IPS-15b (cell line): ENCODE measurements at regions not wholly inside any gene's neighbourhood (a gene's known extent, or its start where the extent isn't known, plus 50 kb on each side); places are given as distances from the start of the nearest gene placed in this dataset.

ENCODE experiments used
- H3K27me3 ChIP-seq: one replicate; pipeline ENCODE4 v1.6.1; 2013; ENCODE audit warnings: low read length; ENCODE audit not compliant: control insufficient read depth, insufficient read depth
- H3K36me3 ChIP-seq: one replicate; pipeline ENCODE4 v1.6.1; 2013; ENCODE audit warnings: low read length; ENCODE audit not compliant: control insufficient read depth, insufficient read depth
- H3K4me1 ChIP-seq: one replicate; pipeline ENCODE4 v1.6.1; 2013; ENCODE audit warnings: mild to moderate bottlenecking, low read length; ENCODE audit not compliant: control insufficient read depth, insufficient read depth
- H3K4me3 ChIP-seq: one replicate; pipeline ENCODE4 v1.5.1; 2013; ENCODE audit warnings: low read depth, low read length
- H3K9ac ChIP-seq: one replicate; pipeline ENCODE4 v1.6.1; 2013; ENCODE audit warnings: low read depth, mild to moderate bottlenecking, low read length
- H3K9me3 ChIP-seq: one replicate; pipeline ENCODE4 v1.6.1; 2013; ENCODE audit warnings: mild to moderate bottlenecking, low read length; ENCODE audit not compliant: control insufficient read depth, insufficient read depth

DNA sequence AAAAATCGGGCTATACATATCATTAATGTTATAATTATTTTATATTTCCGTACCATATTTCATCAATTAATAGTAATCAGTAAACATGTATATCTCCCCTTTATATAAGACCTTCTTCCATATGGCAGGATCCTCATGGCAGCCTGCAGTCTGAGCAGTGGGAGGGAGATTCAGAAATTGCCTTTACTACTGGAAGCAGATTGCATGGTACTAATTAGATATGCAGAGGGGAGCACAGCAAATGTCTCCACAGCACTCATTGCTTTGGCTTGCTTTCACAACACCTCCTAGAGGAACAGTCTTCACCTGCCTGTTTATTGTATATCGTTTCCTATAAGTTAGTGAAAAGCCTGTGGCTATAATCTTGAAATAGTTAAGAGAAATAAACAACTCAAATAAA, 585.8 kb upstream of the GOT2 start:
- Histone ChIP-seq H3K27me3 (no peaks in the 10 kb centered on the region), H3K36me3 (no peaks in the 10 kb centered on the region), H3K9ac (no peak overlapping the region), H3K9me3 (no peaks in the 10 kb centered on the region), H3K4me1 (no peaks in the 10 kb centered on the region), H3K4me3 (no peak overlapping the region)

DNA sequence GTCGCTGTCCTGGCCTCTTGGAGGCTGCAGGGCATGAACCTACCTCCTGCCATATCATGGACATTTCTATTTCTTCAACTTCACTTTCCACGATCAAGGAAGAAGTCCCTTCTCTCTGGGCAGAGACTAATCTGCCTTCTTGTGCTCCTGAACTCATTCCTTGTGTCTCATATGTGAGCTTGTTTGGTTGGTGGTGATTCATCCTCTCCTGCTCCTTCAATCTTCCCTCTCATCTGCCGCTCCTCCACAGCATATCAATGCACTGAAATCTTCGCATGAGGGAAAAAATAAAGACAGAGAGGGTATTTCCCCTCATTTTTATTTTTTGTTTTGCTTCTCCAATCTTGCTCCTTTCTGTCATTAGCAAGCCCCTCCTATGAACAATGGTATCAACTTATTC, 571.7 kb upstream of the GOT2 start:
- H3K36me3 ChIP-seq, result no peaks in the 10 kb centered on the region
- no peak overlapping the region for H3K4me3 ChIP-seq
- H3K9ac ChIP-seq, result no peak overlapping the region
- peaks cover 2% of the 10 kb centered on the region for H3K27me3 ChIP-seq
- no peaks in the 10 kb centered on the region for H3K4me1 ChIP-seq
- H3K9me3 ChIP-seq, result no peaks in the 10 kb centered on the region

DNA sequence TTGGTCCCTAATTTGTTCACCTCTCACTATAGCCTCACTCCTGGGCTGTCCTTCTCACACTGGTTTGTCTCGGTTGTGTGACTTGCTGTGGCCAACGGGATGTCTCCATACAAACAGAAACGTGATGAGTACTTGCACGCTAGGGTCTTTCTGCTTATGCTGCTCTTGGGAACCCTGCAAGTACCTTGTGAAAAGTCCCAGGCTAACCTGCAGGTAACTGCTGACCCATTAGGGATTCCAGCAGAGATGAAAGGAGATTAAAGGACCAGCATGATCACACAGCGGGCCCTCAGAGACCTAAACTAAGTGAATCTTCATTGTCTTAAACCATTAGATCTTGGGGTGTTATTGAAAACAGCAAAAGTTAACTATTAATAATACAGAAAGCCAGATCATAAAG, 562.8 kb upstream of the GOT2 start:
- H3K9ac ChIP-seq, result no peak overlapping the region
- H3K27me3 ChIP-seq, result no peaks in the 10 kb centered on the region
- no peaks in the 10 kb centered on the region for H3K9me3 ChIP-seq
- H3K4me1 ChIP-seq, result no peaks in the 10 kb centered on the region
- no peak overlapping the region for H3K4me3 ChIP-seq
- no peaks in the 10 kb centered on the region for H3K36me3 ChIP-seq

DNA sequence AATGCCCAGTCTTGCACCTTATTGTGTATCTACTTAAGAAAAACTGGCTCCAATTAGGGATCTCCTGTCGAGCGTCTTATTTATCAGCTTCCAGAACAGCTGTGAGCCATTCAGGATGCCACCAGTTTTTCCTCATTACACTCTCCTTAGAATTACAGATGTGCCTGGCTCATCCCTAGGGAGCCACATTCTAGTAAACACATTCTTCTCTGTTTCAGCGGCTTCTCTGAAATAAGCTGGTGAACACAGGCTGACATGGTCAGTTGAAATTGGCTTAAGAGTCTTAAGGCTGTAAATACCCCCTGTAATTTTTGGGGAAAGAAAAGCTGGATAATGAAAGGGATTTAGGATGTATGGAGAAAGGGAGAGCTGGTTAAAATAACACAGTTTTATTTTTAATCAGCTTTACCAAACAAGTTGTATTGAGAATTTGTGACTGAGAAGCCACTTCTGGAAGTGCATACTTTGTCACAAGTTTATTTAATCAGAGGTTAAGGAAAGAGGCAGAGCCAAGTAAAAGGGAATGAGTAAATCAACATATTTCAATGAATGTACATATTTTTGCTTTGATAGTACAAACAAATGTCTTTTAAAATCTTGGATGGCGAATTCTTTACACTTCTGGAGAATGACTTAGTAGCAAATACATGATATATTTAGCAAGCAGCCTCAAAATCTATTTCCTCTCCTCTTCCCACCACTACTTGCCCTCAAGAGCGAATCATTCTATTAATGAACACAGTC, 562.0 kb upstream of the GOT2 start:
- H3K9ac ChIP-seq, result no peak overlapping the region
- H3K4me3 ChIP-seq, result no peak overlapping the region
- no peaks in the 10 kb centered on the region for H3K36me3 ChIP-seq
- no peaks in the 10 kb centered on the region for H3K9me3 ChIP-seq
- no peaks in the 10 kb centered on the region for H3K27me3 ChIP-seq
- H3K4me1 ChIP-seq, result no peaks in the 10 kb centered on the region

DNA sequence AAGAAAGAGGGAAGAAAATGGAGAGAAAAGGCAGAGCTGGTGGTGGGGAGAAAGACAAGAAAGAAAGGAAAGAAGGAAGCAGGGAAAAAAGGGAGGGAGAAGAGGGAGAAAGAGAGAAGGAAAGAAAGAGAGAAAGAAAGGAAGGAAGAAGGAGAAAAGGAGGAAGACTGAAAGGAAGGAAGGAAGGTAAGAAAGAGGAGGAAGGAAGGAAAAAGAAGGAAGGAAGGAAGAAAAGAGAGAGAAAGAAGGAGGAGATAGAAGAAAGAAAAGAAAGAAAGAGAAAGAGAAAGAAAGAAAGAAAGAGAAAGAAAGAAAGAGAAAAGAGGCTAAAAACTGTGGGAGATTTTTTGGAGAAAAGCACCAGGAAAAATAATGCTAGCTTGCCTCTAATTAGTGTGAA, 561.4 kb upstream of the GOT2 start:
- no peaks in the 10 kb centered on the region for H3K27me3 ChIP-seq
- H3K4me3 ChIP-seq, result no peak overlapping the region
- H3K9ac ChIP-seq, result no peak overlapping the region
- H3K4me1 ChIP-seq, result no peaks in the 10 kb centered on the region
- H3K36me3 ChIP-seq, result no peaks in the 10 kb centered on the region
- H3K9me3 ChIP-seq, result no peaks in the 10 kb centered on the region

DNA sequence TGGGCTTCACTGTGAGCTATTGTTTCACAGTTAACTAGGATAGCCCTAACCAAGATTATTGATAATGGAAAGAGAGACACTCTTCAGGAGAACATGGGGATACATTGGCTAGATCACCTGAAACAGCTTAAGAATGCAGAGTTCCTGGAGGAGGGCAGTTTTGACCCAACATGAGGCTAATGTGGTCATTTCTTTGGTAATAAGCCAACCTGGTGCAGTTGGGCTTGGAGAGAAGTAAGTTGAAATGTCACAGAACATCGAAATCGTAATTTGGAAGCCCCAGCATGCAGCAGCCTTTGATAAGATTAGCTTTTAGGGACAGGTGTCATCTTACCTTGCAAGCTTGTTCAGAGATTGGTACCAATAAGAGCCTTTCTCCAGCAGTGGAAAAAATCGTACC, 556.6 kb upstream of the GOT2 start:
- H3K9me3 ChIP-seq, result no peaks in the 10 kb centered on the region
- no peaks in the 10 kb centered on the region for H3K27me3 ChIP-seq
- H3K9ac ChIP-seq, result no peak overlapping the region
- no peaks in the 10 kb centered on the region for H3K4me1 ChIP-seq
- no peaks in the 10 kb centered on the region for H3K36me3 ChIP-seq
- H3K4me3 ChIP-seq, result no peak overlapping the region

DNA sequence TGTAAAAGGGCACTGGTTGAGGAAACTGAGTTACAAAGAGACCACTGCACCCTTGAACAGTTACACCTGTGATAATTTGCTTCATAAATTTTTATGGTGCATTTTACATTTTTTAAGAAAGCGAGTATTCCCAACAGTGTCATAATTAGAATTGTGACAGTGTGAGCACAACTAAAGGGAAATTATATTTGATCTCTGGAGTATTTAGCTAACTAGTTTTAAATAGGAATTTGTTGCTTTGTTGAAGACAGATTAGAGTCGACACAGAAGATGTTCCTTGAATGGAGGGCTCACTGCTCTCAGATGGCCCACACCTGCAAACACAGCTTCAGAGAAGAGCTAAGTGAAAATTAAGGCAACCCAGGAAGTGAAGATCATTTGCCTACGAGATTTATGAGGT, 555.0 kb upstream of the GOT2 start:
- H3K27me3 ChIP-seq, result no peaks in the 10 kb centered on the region
- H3K4me3 ChIP-seq, result no peak overlapping the region
- H3K36me3 ChIP-seq, result no peaks in the 10 kb centered on the region
- H3K9me3 ChIP-seq, result no peaks in the 10 kb centered on the region
- no peak overlapping the region for H3K9ac ChIP-seq
- no peaks in the 10 kb centered on the region for H3K4me1 ChIP-seq

DNA sequence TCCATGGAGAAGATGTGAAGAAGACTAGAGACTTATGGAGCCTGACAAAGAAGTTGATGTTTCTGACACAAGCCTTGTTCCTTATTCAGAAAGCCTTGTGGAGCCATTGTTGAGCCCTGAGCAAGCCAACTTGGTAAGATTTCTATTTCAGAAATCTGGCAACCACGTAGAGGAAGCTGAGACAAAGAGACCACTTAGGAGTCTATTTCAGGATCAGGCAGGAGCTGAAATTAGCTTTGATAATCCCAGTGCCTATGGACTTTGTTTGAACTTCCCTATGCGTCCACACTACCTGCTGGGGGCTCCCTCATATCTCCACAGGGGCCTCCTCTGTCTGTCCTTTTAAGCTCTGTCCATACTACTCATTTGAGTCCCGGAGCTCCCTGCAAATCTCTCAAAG, 540.0 kb upstream of the GOT2 start:
- no peaks in the 10 kb centered on the region for H3K36me3 ChIP-seq
- no peaks in the 10 kb centered on the region for H3K4me1 ChIP-seq

DNA sequence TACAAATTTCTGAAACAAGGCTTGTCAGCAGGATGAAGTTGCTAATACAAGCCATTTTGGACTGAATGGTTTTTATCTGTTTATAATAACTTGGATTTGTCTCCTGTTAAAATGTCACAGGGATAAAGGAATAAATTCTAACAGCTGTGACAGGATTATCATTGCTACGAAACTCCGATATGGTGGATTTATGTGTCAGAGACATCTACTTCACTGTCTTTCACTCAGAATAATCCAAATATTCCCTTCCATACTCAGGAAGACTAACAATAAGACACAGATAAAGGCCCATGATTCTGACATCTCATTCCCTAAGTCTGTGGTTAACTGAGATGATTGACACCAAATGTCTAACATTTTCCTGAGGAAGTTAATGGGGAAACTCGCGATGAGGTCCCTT, 529.8 kb upstream of the GOT2 start:
- Histone ChIP-seq H3K4me1 (no peaks in the 10 kb centered on the region), H3K36me3 (no peaks in the 10 kb centered on the region), H3K9me3 (no peaks in the 10 kb centered on the region), H3K4me3 (no peak overlapping the region), H3K27me3 (no peaks in the 10 kb centered on the region), H3K9ac (no peak overlapping the region)

More for the DNA sequence above, 540.0 kb upstream of the GOT2 start:
- H3K9ac ChIP-seq, result no peak overlapping the region
- no peaks in the 10 kb centered on the region for H3K27me3 ChIP-seq
- H3K4me3 ChIP-seq, result no peak overlapping the region
- no peaks in the 10 kb centered on the region for H3K9me3 ChIP-seq

DNA sequence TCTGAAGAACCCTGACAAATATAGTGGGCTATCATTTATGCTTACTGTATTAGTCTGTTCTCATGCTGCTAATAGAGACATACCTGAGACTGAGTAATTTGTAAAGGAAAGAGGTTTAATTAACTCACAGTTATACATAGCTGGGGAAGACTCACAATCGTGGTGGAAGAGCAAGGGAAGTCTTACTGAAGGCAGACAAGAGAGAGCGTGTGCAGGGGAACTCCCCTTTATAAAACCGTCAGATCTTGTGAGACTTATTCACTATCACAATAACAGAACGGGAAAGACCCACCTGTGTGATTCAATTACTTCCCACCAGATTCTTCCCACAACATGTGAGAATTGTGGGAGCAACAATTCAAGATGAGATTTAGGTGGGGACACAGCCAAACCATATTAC, 526.8 kb upstream of the GOT2 start:
- Histone ChIP-seq H3K4me1 (no peaks in the 10 kb centered on the region), H3K27me3 (no peaks in the 10 kb centered on the region), H3K36me3 (no peaks in the 10 kb centered on the region), H3K9me3 (no peaks in the 10 kb centered on the region), H3K4me3 (no peak overlapping the region), H3K9ac (no peak overlapping the region)

DNA sequence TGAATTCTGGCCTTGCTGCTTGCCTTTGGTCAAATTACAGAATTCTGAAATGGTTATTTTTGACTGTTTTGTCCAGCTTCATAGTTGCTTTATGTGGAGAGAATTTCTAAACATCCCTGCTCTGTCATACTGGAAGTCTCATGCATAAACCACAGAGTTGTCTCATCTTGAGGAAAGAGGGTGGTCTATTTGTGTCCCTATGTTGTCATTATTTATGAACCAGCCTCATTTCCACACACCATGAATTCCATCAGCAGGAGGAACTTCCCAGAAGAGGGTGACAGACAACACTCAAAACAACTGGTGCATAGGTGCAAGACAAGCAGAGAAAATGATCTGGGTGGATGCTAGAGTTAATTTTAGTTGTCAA, 525.8 kb upstream of the GOT2 start:
- H3K9ac ChIP-seq, result no peak overlapping the region

DNA sequence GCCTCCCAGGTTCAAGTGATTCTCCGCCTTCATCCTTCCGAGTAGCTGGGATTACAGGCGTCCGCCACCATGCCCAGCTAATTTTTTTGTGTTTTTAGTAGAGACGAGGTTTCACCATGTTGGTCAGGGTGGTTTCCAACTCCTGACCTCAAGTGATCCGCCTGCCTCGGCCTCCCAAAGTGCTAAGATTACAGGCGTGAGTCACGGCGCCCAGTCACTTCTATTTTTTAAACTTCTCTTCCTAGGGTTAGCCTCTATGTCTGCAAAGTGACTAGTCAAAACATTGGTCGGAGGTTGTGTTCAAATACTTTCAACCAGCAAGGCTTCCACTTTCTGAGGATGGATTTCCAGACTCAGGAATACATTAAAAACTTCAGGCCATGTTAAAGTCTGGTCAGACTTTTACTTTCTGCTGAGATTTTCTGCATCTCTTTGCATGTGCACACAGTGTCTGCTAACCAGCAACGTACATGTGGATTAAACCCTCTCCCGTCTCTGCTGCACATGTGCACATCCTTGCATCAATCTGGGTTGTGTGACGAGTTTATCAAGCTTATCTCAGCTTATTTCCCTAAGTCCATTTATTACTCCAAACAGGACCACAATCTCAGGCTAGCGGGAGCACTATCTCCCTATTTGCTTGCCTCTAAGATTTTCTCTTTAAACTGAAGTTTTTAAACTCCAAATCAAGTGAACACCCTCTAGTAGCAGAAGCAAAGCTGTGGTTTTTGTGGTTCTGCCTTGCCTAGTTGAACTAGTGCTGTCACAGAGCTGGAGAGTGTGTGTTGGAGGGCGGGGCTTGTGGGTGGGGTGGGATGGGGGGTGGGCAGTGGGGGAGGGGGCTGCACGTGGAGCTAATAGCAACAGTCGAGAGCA, 525.2 kb upstream of the GOT2 start:
- H3K27me3 ChIP-seq, result no peaks in the 10 kb centered on the region
- H3K9ac ChIP-seq, result no peak overlapping the region
- H3K4me1 ChIP-seq, result no peaks in the 10 kb centered on the region
- no peaks in the 10 kb centered on the region for H3K36me3 ChIP-seq
- no peaks in the 10 kb centered on the region for H3K9me3 ChIP-seq
- H3K4me3 ChIP-seq, result no peak overlapping the region

More for the DNA sequence above, 525.8 kb upstream of the GOT2 start:
- H3K9me3 ChIP-seq, result no peaks in the 10 kb centered on the region
- H3K4me3 ChIP-seq, result no peak overlapping the region
- no peaks in the 10 kb centered on the region for H3K4me1 ChIP-seq
- H3K27me3 ChIP-seq, result no peaks in the 10 kb centered on the region
- no peaks in the 10 kb centered on the region for H3K36me3 ChIP-seq
